ENCODE measurements at regions not wholly inside any gene's neighbourhood (a gene's known extent, or its start where the extent isn't known, plus 50 kb on each side); places are given as distances from the start of the nearest gene placed in this dataset.

- TF ChIP-seq, protein P1, sequence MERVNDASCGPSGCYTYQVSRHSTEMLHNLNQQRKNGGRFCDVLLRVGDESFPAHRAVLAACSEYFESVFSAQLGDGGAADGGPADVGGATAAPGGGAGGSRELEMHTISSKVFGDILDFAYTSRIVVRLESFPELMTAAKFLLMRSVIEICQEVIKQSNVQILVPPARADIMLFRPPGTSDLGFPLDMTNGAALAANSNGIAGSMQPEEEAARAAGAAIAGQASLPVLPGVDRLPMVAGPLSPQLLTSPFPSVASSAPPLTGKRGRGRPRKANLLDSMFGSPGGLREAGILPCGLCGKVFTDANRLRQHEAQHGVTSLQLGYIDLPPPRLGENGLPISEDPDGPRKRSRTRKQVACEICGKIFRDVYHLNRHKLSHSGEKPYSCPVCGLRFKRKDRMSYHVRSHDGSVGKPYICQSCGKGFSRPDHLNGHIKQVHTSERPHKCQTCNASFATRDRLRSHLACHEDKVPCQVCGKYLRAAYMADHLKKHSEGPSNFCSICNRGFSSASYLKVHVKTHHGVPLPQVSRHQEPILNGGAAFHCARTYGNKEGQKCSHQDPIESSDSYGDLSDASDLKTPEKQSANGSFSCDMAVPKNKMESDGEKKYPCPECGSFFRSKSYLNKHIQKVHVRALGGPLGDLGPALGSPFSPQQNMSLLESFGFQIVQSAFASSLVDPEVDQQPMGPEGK (CRISPR knock-in tag; IDR thresholded peaks at IDR 0.05; ENCODE audit: borderline replicate concordance): no peak
- TF ChIP-seq ZFP3 (CRISPR knock-in tag; IDR thresholded peaks at IDR 0.05) (no peak), TCF4 (CRISPR knock-in tag; IDR thresholded peaks at IDR 0.05; ENCODE audit: borderline replicate concordance) (no peak), ZC3H10 (CRISPR knock-in tag; IDR thresholded peaks at IDR 0.05) (no peak), ARNTL (CRISPR knock-in tag; IDR thresholded peaks at IDR 0.05; ENCODE audit: borderline replicate concordance, low read depth) (no peak), ZNF8 (CRISPR knock-in tag; IDR thresholded peaks at IDR 0.05) (no peak), TOX (CRISPR knock-in tag; IDR thresholded peaks at IDR 0.05; ENCODE audit: borderline replicate concordance) (no peak), ZFP30 (CRISPR knock-in tag; IDR thresholded peaks at IDR 0.05) (no peak), TSHZ2 (CRISPR knock-in tag; IDR thresholded peaks at IDR 0.05) (no peak), RARB (CRISPR knock-in tag; IDR thresholded peaks at IDR 0.05) (no peak), BACH2 (CRISPR knock-in tag; IDR thresholded peaks at IDR 0.05; ENCODE audit: borderline replicate concordance) (no peak), CREB5 (CRISPR knock-in tag; IDR thresholded peaks at IDR 0.05; ENCODE audit: low read depth) (no peak), OSR1 (CRISPR knock-in tag; IDR thresholded peaks at IDR 0.05) (no peak)
Observed at GRCh38 chr4:175469514-175469913, 342.6 kb downstream of the GPM6A start.
